Activated naive CD8-positive, alpha-beta T cell treated with anti-CD3 and anti-CD28 coated beads, Interleukin-2, amount 50 U/mL, for 24 hours (primary cell): ENCODE measurements at regions not wholly inside any gene's neighbourhood (a gene's known extent, or its start where the extent isn't known, plus 50 kb on each side); places are given as distances from the start of the nearest gene placed in this dataset.
"Not testable (repeated sequence)": the region's sequence is repeated elsewhere in the genome, so short reads cannot be mapped to it uniquely, and the experiment has no call there.

Experiments
- ATAC-seq: fragments of 150-1000 bp; cut with Tn5 transposase; one replicate; pipeline ENCODE4 v1.10.0; 2021
- DNase-seq: peaks from one replicate; pipeline ENCODE4 v3.0.0; 2021
- H3K27ac Mint-ChIP-seq: one replicate; pipeline ENCODE4 v1.8.0; 2021; ENCODE audit warnings: mild to moderate bottlenecking, mixed read lengths
- H3K27me3 Mint-ChIP-seq: one replicate; pipeline ENCODE4 v1.8.0; 2021; ENCODE audit warnings: mixed read lengths
- H3K36me3 Mint-ChIP-seq: one replicate; pipeline ENCODE4 v1.8.0; 2021; ENCODE audit warnings: low read depth, mixed read lengths
- H3K4me1 Mint-ChIP-seq: one replicate; pipeline ENCODE4 v1.8.0; 2021; ENCODE audit warnings: mixed read lengths
- H3K4me3 Mint-ChIP-seq: one replicate; pipeline ENCODE4 v1.8.0; 2021; ENCODE audit warnings: mild to moderate bottlenecking, moderate library complexity, mixed read lengths
- H3K9me3 Mint-ChIP-seq: one replicate; pipeline ENCODE4 v1.8.0; 2021; ENCODE audit warnings: mixed read lengths

GRCh38 chr6:141393405-141394124, 739.2 kb upstream of the GJE1 start:
- H3K27ac Mint-ChIP-seq = no peak overlapping the region
- ATAC-seq = no peak
- no peaks in the 10 kb centered on the region for H3K9me3 Mint-ChIP-seq
- H3K27me3 Mint-ChIP-seq = no peaks in the 10 kb centered on the region
- DNase-seq = no peak
- H3K4me1 Mint-ChIP-seq = no peaks in the 10 kb centered on the region
- no peaks in the 10 kb centered on the region for H3K36me3 Mint-ChIP-seq
- H3K4me3 Mint-ChIP-seq = no peak overlapping the region

GRCh38 chr6:141391135-141391534, 741.6 kb upstream of the GJE1 start:
- not testable (repeated sequence) for H3K27me3 Mint-ChIP-seq, DNase-seq, H3K36me3 Mint-ChIP-seq, H3K27ac Mint-ChIP-seq, H3K4me3 Mint-ChIP-seq, ATAC-seq, H3K4me1 Mint-ChIP-seq, H3K9me3 Mint-ChIP-seq

- Mint-ChIP-seq H3K27me3 (no peaks in the 10 kb centered on the region), H3K4me1 (no peaks in the 10 kb centered on the region), H3K4me3 (no peak overlapping the region), H3K36me3 (no peaks in the 10 kb centered on the region), H3K9me3 (no peaks in the 10 kb centered on the region), H3K27ac (no peak overlapping the region)
- DNase-seq (no peak), ATAC-seq (no peak)
Observed at GRCh38 chr6:141388666-141389065, 744.1 kb upstream of the GJE1 start.

GRCh38 chr6:141370438-141370837, 762.3 kb upstream of the GJE1 start:
- no peak overlapping the region for H3K27ac Mint-ChIP-seq
- H3K36me3 Mint-ChIP-seq = no peaks in the 10 kb centered on the region
- no peaks in the 10 kb centered on the region for H3K27me3 Mint-ChIP-seq
- H3K4me3 Mint-ChIP-seq = no peak overlapping the region
- ATAC-seq (no peak), DNase-seq (no peak)
- peaks cover 5% of the 10 kb centered on the region for H3K9me3 Mint-ChIP-seq
- no peaks in the 10 kb centered on the region for H3K4me1 Mint-ChIP-seq

GRCh38 chr6:141366796-141367195, 765.9 kb upstream of the GJE1 start:
- H3K9me3 Mint-ChIP-seq, H3K36me3 Mint-ChIP-seq, DNase-seq, H3K4me1 Mint-ChIP-seq, ATAC-seq, H3K27me3 Mint-ChIP-seq, H3K27ac Mint-ChIP-seq, H3K4me3 Mint-ChIP-seq: not testable (repeated sequence)

- Mint-ChIP-seq H3K36me3 (no peaks in the 10 kb centered on the region), H3K27me3 (no peaks in the 10 kb centered on the region), H3K27ac (no peak overlapping the region), H3K4me3 (no peak overlapping the region), H3K4me1 (peaks cover 6% of the 10 kb centered on the region), H3K9me3 (peaks cover 5% of the 10 kb centered on the region)
- no peak for ATAC-seq
- DNase-seq = no peak
Observed at GRCh38 chr6:141364694-141365093, 768.0 kb upstream of the GJE1 start.

GRCh38 chr6:141364232-141364631, 768.5 kb upstream of the GJE1 start:
- Mint-ChIP-seq H3K9me3 (peaks cover 5% of the 10 kb centered on the region), H3K4me1 (peaks cover 6% of the 10 kb centered on the region), H3K36me3 (no peaks in the 10 kb centered on the region), H3K27me3 (no peaks in the 10 kb centered on the region), H3K27ac (no peak overlapping the region), H3K4me3 (no peak overlapping the region)
- no peak for DNase-seq
- no peak for ATAC-seq

GRCh38 chr6:141361559-141361958, 771.2 kb upstream of the GJE1 start:
- H3K9me3 Mint-ChIP-seq = no peaks in the 10 kb centered on the region
- H3K27ac Mint-ChIP-seq = no peak overlapping the region
- DNase-seq (no peak), ATAC-seq (no peak)
- no peaks in the 10 kb centered on the region for H3K27me3 Mint-ChIP-seq
- no peaks in the 10 kb centered on the region for H3K36me3 Mint-ChIP-seq
- H3K4me1 Mint-ChIP-seq = peaks cover 6% of the 10 kb centered on the region
- H3K4me3 Mint-ChIP-seq = no peak overlapping the region

GRCh38 chr6:141359953-141360352, 772.8 kb upstream of the GJE1 start:
- H3K4me3 Mint-ChIP-seq = no peak overlapping the region
- DNase-seq = no peak
- ATAC-seq = no peak
- no peaks in the 10 kb centered on the region for H3K9me3 Mint-ChIP-seq
- H3K27me3 Mint-ChIP-seq = no peaks in the 10 kb centered on the region
- H3K36me3 Mint-ChIP-seq = no peaks in the 10 kb centered on the region
- H3K27ac Mint-ChIP-seq = no peak overlapping the region
- H3K4me1 Mint-ChIP-seq = peaks cover 6% of the 10 kb centered on the region

- DNase-seq = no peak
- peaks cover 2% of the 10 kb centered on the region for H3K27me3 Mint-ChIP-seq
- H3K9me3 Mint-ChIP-seq = no peaks in the 10 kb centered on the region
- H3K27ac Mint-ChIP-seq = no peak overlapping the region
- H3K4me3 Mint-ChIP-seq = no peak overlapping the region
- H3K4me1 Mint-ChIP-seq = no peaks in the 10 kb centered on the region
- no peak for ATAC-seq
- H3K36me3 Mint-ChIP-seq = no peaks in the 10 kb centered on the region
Observed at GRCh38 chr6:141354191-141354955, 778.4 kb upstream of the GJE1 start.

- Mint-ChIP-seq H3K4me3 (no peak overlapping the region), H3K9me3 (no peaks in the 10 kb centered on the region), H3K27ac (no peak overlapping the region), H3K36me3 (no peaks in the 10 kb centered on the region), H3K27me3 (peaks cover 2% of the 10 kb centered on the region), H3K4me1 (peaks cover 3% of the 10 kb centered on the region)
- DNase-seq = no peak
- ATAC-seq = no peak
Observed at GRCh38 chr6:141351721-141352120, 781.0 kb upstream of the GJE1 start.

- Mint-ChIP-seq H3K27ac (no peak overlapping the region), H3K4me1 (peaks cover 3% of the 10 kb centered on the region), H3K4me3 (no peak overlapping the region), H3K36me3 (no peaks in the 10 kb centered on the region), H3K27me3 (peaks cover 2% of the 10 kb centered on the region), H3K9me3 (no peaks in the 10 kb centered on the region)
- DNase-seq (no peak), ATAC-seq (no peak)
Observed at GRCh38 chr6:141349710-141350109, 783.0 kb upstream of the GJE1 start.

- Mint-ChIP-seq H3K27ac (no peak overlapping the region), H3K9me3 (no peaks in the 10 kb centered on the region), H3K4me3 (no peak overlapping the region), H3K4me1 (peaks cover 3% of the 10 kb centered on the region), H3K36me3 (no peaks in the 10 kb centered on the region), H3K27me3 (peaks cover 2% of the 10 kb centered on the region)
- DNase-seq (no peak), ATAC-seq (no peak)
Observed at GRCh38 chr6:141347906-141348492, 784.7 kb upstream of the GJE1 start.

GRCh38 chr6:141347086-141347485, 785.6 kb upstream of the GJE1 start:
- Mint-ChIP-seq H3K27me3 (peaks cover 2% of the 10 kb centered on the region), H3K36me3 (no peaks in the 10 kb centered on the region), H3K27ac (no peak overlapping the region), H3K4me1 (peaks cover 3% of the 10 kb centered on the region), H3K9me3 (no peaks in the 10 kb centered on the region), H3K4me3 (no peak overlapping the region)
- no peak for DNase-seq
- ATAC-seq = no peak

GRCh38 chr6:141346535-141346934, 786.2 kb upstream of the GJE1 start:
- Mint-ChIP-seq H3K4me1 (peaks cover 3% of the 10 kb centered on the region), H3K9me3 (no peaks in the 10 kb centered on the region), H3K4me3 (no peak overlapping the region), H3K36me3 (no peaks in the 10 kb centered on the region), H3K27me3 (no peaks in the 10 kb centered on the region), H3K27ac (no peak overlapping the region)
- no peak for ATAC-seq
- DNase-seq = no peak
